IMR-90 (cell line): ENCODE measurements at regions not wholly inside any gene's neighbourhood (a gene's known extent, or its start where the extent isn't known, plus 50 kb on each side); places are given as distances from the start of the nearest gene placed in this dataset.

ENCODE experiments used
- ATAC-seq: fragments of 200-7000 bp; cut with Tn5 transposase; 2 replicates; pipeline ENCODE4 v1.9.1; 2020; ENCODE audit warnings: low read depth, mild to moderate bottlenecking, moderate library complexity
- BruUV-seq: library from RNA; stranded (reverse); fragments of 400-500 nt; replicated peaks from 2 replicates; lab custom pipeline; 2021; lab: Mats Ljungman, UMichigan
- CTCF ChIA-PET: fragments of 300-600 bp; formaldehyde crosslinking; extraction: SDS; loops from one replicate; lab custom pipeline; 2021; ENCODE audit warnings: antibody characterized with exemption; lab: Yijun Ruan, JAX
- POLR2A ChIA-PET: fragments of 300-600 bp; sonication (Branson Sonifier 250); formaldehyde crosslinking; loops from one replicate; lab custom pipeline; 2022; ENCODE audit warnings: antibody characterized with exemption; ENCODE audit not compliant: unreplicated experiment; lab: Charles Lee
- DNase-seq: peaks from one replicate; pipeline ENCODE4 v3.0.0; 2013
- H2AFZ ChIP-seq: replicated peaks from 2 replicates; pipeline ENCODE3; 2013; ENCODE audit warnings: low read length, mild to moderate bottlenecking; ENCODE audit not compliant: poor library complexity
- H2AK5ac ChIP-seq: 2 replicates; pipeline ENCODE4 v1.6.1; 2013; ENCODE audit warnings: low read depth, low read length, inconsistent platforms
- H2AK9ac ChIP-seq: replicated peaks from 2 replicates; pipeline ENCODE3; 2013; ENCODE audit warnings: mild to moderate bottlenecking, low read depth, low read length, moderate library complexity; ENCODE audit not compliant: poor library complexity
- H2BK120ac ChIP-seq: 2 replicates; pipeline ENCODE4 v1.6.1; 2013; ENCODE audit warnings: low read depth, low read length, inconsistent platforms
- H2BK15ac ChIP-seq: 3 replicates; pipeline ENCODE4 v1.6.1; 2013; ENCODE audit warnings: low read depth, low read length, inconsistent platforms
- H2BK20ac ChIP-seq: 2 replicates; pipeline ENCODE4 v1.6.1; 2013; ENCODE audit warnings: low read depth, mild to moderate bottlenecking, inconsistent platforms, low read length, moderate library complexity
- H2BK5ac ChIP-seq: 2 replicates; pipeline ENCODE4 v1.6.1; 2013; ENCODE audit warnings: mild to moderate bottlenecking, low read depth, low read length, inconsistent platforms; ENCODE audit not compliant: poor library complexity, severe bottlenecking
- H3K14ac ChIP-seq: replicated peaks from 2 replicates; pipeline ENCODE4 v1.6.1; 2013; ENCODE audit warnings: low read depth, low read length, inconsistent platforms
- H3K18ac ChIP-seq: 2 replicates; pipeline ENCODE4 v1.6.1; 2013; ENCODE audit warnings: low read depth, low read length, control low read depth
- H3K23ac ChIP-seq: 2 replicates; pipeline ENCODE4 v1.6.1; 2013; ENCODE audit warnings: low read depth, low read length, inconsistent platforms
- H3K27ac ChIP-seq: 2 replicates; pipeline ENCODE4 v1.5.1; 2013; ENCODE audit warnings: mild to moderate bottlenecking, control low read depth, low read length; ENCODE audit not compliant: insufficient read depth
- H3K27me3 ChIP-seq: 2 replicates; pipeline ENCODE4 v1.6.1; 2013; ENCODE audit warnings: low read length; ENCODE audit not compliant: control insufficient read depth, insufficient read depth
- H3K36me3 ChIP-seq: 2 replicates; pipeline ENCODE4 v1.6.1; 2013; ENCODE audit warnings: low read length, mixed read lengths; ENCODE audit not compliant: control insufficient read depth, insufficient read depth
- H3K4ac ChIP-seq: 2 replicates; pipeline ENCODE4 v1.6.1; 2013; ENCODE audit warnings: low read depth, low read length, inconsistent platforms
- H3K4me1 ChIP-seq: 2 replicates; pipeline ENCODE4 v1.6.1; 2013; ENCODE audit warnings: low read length, mixed read lengths; ENCODE audit not compliant: control insufficient read depth, insufficient read depth
- H3K4me2 ChIP-seq: 2 replicates; pipeline ENCODE4 v1.6.1; 2013; ENCODE audit warnings: low read depth, mild to moderate bottlenecking, control low read depth, low read length, moderate library complexity
- H3K4me3 ChIP-seq: 2 replicates; pipeline ENCODE4 v1.5.1; 2013; ENCODE audit warnings: low read depth, mild to moderate bottlenecking, control low read depth, low read length, moderate library complexity; ENCODE audit not compliant: insufficient read depth
- H3K56ac ChIP-seq: 2 replicates; pipeline ENCODE4 v1.6.1; 2013; ENCODE audit warnings: low read length, inconsistent platforms; ENCODE audit not compliant: insufficient read depth; ENCODE audit errors: extremely low read depth
- H3K79me1 ChIP-seq, 2 experiments: 2 replicates each; pipeline ENCODE4 v1.6.1; 2013; ENCODE audit warnings: low read length in 2 of 2, inconsistent platforms in 1 of 2, low read depth in 1 of 2
- H3K9ac ChIP-seq: 2 replicates; pipeline ENCODE4 v1.6.1; 2013; ENCODE audit warnings: low read depth, low read length, control low read depth
- H3K9me1 ChIP-seq: 2 replicates; pipeline ENCODE4 v1.6.1; 2013; ENCODE audit warnings: low read length, inconsistent platforms; ENCODE audit not compliant: insufficient read depth
- H3K9me3 ChIP-seq: 2 replicates; pipeline ENCODE4 v1.6.1; 2013; ENCODE audit warnings: low read length; ENCODE audit not compliant: control insufficient read depth, insufficient read depth
- H4K20me1 ChIP-seq: 2 replicates; pipeline ENCODE4 v1.6.1; 2013; ENCODE audit warnings: low read length, inconsistent platforms; ENCODE audit not compliant: insufficient read depth
- H4K5ac ChIP-seq: 2 replicates; pipeline ENCODE4 v1.6.1; 2013; ENCODE audit warnings: mild to moderate bottlenecking, low read depth, low read length, control low read depth
- H4K8ac ChIP-seq, 2 experiments: 2 replicates each; pipeline ENCODE4 v1.6.1; 2013; ENCODE audit warnings: low read depth in 2 of 2, low read length in 2 of 2, control low read depth in 1 of 2, inconsistent platforms in 1 of 2
- H4K91ac ChIP-seq: 2 replicates; pipeline ENCODE4 v1.6.1; 2013; ENCODE audit warnings: low read depth, low read length, inconsistent platforms; ENCODE audit not compliant: insufficient read depth
- SMC3 ChIP-seq: fragments of 150-350 bp; IDR thresholded peaks from 2 replicates; pipeline ENCODE4 v1.6.1; 2016; ENCODE audit warnings: low read depth, mild to moderate bottlenecking, antibody characterized with exemption, low read length, moderate library complexity
- WGBS, 2 experiments: methylation state at CpG; one replicate each; pipeline versions ENCODE4 v1.1.5 to v1.1.7; 2013; ENCODE audit warnings: missing lambda C conversion rate in 2 of 2; ENCODE audit not compliant: insufficient read length in 1 of 2; ENCODE audit errors: extremely low coverage in 2 of 2; 5-methylcytosine and 5-hydroxymethylcytosine counted together
- dilution Hi-C: fragments of 300-500 bp; cut with HindIII; formaldehyde crosslinking; loops from one replicate; pipeline ENCODE4 v1.14.3; 2018; ENCODE audit warnings: low sequenced_read_pairs; ENCODE audit not compliant: unreplicated experiment
- in situ Hi-C: fragments of 300-500 bp; cut with MboI; formaldehyde crosslinking; loops from 3 replicates; pipeline ENCODE4 v1.14.3; 2019; ENCODE audit warnings: low sequenced_read_pairs, inconsistent platforms, mixed read lengths
- intact Hi-C: fragments of 100-400 bp; cut with micrococcal nuclease; formaldehyde crosslinking; loops from 2 replicates; pipeline ENCODE4 v1.10.0; 2022

- H3K4ac ChIP-seq = no peak overlapping the region
- no peak overlapping the region for H2AK5ac ChIP-seq
- H2AK9ac ChIP-seq = no peak overlapping the region
- no peak for TF ChIP-seq SMC3
- no peak overlapping the region for H3K56ac ChIP-seq
- no peak overlapping the region for H3K18ac ChIP-seq
- no peaks in the 10 kb centered on the region for H3K27me3 ChIP-seq
- intact Hi-C loops (no loop called here), dilution Hi-C loops (no loop called here), in situ Hi-C loops (no loop called here)
- no peak overlapping the region for H3K4me2 ChIP-seq
- no CpG with 5 or more reads among the region's 2 CpGs for WGBS, 2 experiments
- no peaks in the 10 kb centered on the region for H3K9me3 ChIP-seq
- H3K14ac ChIP-seq = no peak overlapping the region
- ChIA-PET CTCF (no interaction called here), POLR2A (no interaction called here)
- H4K20me1 ChIP-seq = no peaks in the 10 kb centered on the region
- no peak overlapping the region for H3K4me3 ChIP-seq
- no peak overlapping the region for H2BK5ac ChIP-seq
- no peak for ATAC-seq
- H3K23ac ChIP-seq = no peak overlapping the region
- no peak overlapping the region for H3K27ac ChIP-seq
- H3K9me1 ChIP-seq = no peaks in the 10 kb centered on the region
- no peak overlapping the region for H3K9ac ChIP-seq
- no peak overlapping the region for H4K91ac ChIP-seq
- H2BK120ac ChIP-seq = no peak overlapping the region
- H4K8ac ChIP-seq = no peak overlapping the region
- H3K79me1 ChIP-seq = no peaks in the 10 kb centered on the region
- no peak overlapping the region for H2BK15ac ChIP-seq
- H3K4me1 ChIP-seq = no peaks in the 10 kb centered on the region
- no peaks in the 10 kb centered on the region for H3K36me3 ChIP-seq
- no peak for DNase-seq
- no TSS peak for BruUV-seq
- no peak overlapping the region for H2AFZ ChIP-seq
- no peak overlapping the region for H4K5ac ChIP-seq
- H2BK20ac ChIP-seq = no peak overlapping the region
Observed at GRCh38 chr6:97822632-97823031, 539.6 kb upstream of the MMS22L start.
